ENCODE measurements at regions not wholly inside any gene's neighbourhood (a gene's known extent, or its start where the extent isn't known, plus 50 kb on each side); places are given as distances from the start of the nearest gene placed in this dataset.

GRCh38 chr14:97894552-97894951 lies 1097.4 kb downstream of the VRK1 start:
- TF ChIP-seq CTCF (IDR thresholded peaks at IDR 0.05) (no peak), POLR2AphosphoS5 (IDR thresholded peaks at IDR 0.05) (no peak), POLR2A (IDR thresholded peaks at IDR 0.05) (no peak)
- no peak overlapping the region for H3K27ac ChIP-seq
- H3K36me3 ChIP-seq: no peaks in the 10 kb centered on the region
- H3K27me3 ChIP-seq (replicated peaks; ENCODE audit: insufficient read depth): no peaks in the 10 kb centered on the region
- WGBS: 96% methylated on average over 4 of the region's 4 CpGs
- no peak for DNase-seq (ENCODE audit: low spot score)
- H3K4me1 ChIP-seq (replicated peaks): no peaks in the 10 kb centered on the region
- intact Hi-C loops (cut with DNase I): no loop called here
- no peaks in the 10 kb centered on the region for H3K9me3 ChIP-seq
- no peak overlapping the region for H3K4me3 ChIP-seq

GRCh38 chr14:97900196-97900854 lies 1103.1 kb downstream of the VRK1 start:
- DNase-seq (ENCODE audit: low spot score): no peak
- intact Hi-C loops (cut with DNase I): no loop called here
- Histone ChIP-seq H3K4me3 (no peak overlapping the region), H3K36me3 (no peaks in the 10 kb centered on the region), H3K27ac (no peak overlapping the region), H3K4me1 (replicated peaks) (no peaks in the 10 kb centered on the region), H3K9me3 (no peaks in the 10 kb centered on the region), H3K27me3 (replicated peaks; ENCODE audit: insufficient read depth) (no peaks in the 10 kb centered on the region)
- TF ChIP-seq POLR2A (IDR thresholded peaks at IDR 0.05) (no peak), POLR2AphosphoS5 (IDR thresholded peaks at IDR 0.05) (no peak), CTCF (IDR thresholded peaks at IDR 0.05) (no peak)
- whole genome bisulfite sequencing: 31% methylated on average over 6 of the region's 6 CpGs

GRCh38 chr14:97902630-97903029 lies 1105.4 kb downstream of the VRK1 start:
- H3K27me3 ChIP-seq (replicated peaks; ENCODE audit: insufficient read depth): no peaks in the 10 kb centered on the region
- 93% methylated on average over 1 of the region's 1 CpG for WGBS
- no peak overlapping the region for H3K27ac ChIP-seq
- TF ChIP-seq CTCF (IDR thresholded peaks at IDR 0.05): no peak
- TF ChIP-seq POLR2A (IDR thresholded peaks at IDR 0.05): no peak
- TF ChIP-seq POLR2AphosphoS5 (IDR thresholded peaks at IDR 0.05): no peak
- no peaks in the 10 kb centered on the region for H3K36me3 ChIP-seq
- H3K4me1 ChIP-seq (replicated peaks): no peaks in the 10 kb centered on the region
- no peaks in the 10 kb centered on the region for H3K9me3 ChIP-seq
- no peak overlapping the region for H3K4me3 ChIP-seq
- intact Hi-C loops (cut with DNase I): no loop called here
- DNase-seq (ENCODE audit: low spot score): no peak

- intact Hi-C loops (cut with DNase I): no loop called here
- no peak overlapping the region for H3K27ac ChIP-seq
- TF ChIP-seq POLR2AphosphoS5 (IDR thresholded peaks at IDR 0.05): no peak
- no peak for TF ChIP-seq POLR2A (IDR thresholded peaks at IDR 0.05)
- no peak for TF ChIP-seq CTCF (IDR thresholded peaks at IDR 0.05)
- WGBS: 40% methylated on average over 3 of the region's 3 CpGs
- no peak overlapping the region for H3K4me3 ChIP-seq
- no peaks in the 10 kb centered on the region for H3K27me3 ChIP-seq (replicated peaks; ENCODE audit: insufficient read depth)
- no peak for DNase-seq (ENCODE audit: low spot score)
- no peaks in the 10 kb centered on the region for H3K9me3 ChIP-seq
- H3K36me3 ChIP-seq: no peaks in the 10 kb centered on the region
- H3K4me1 ChIP-seq (replicated peaks): no peaks in the 10 kb centered on the region
Observed at GRCh38 chr14:97903821-97904220, 1106.6 kb downstream of the VRK1 start.

GRCh38 chr14:97912217-97912616 lies 1115.0 kb downstream of the VRK1 start:
- no peaks in the 10 kb centered on the region for H3K27me3 ChIP-seq (replicated peaks; ENCODE audit: insufficient read depth)
- DNase-seq (ENCODE audit: low spot score): no peak
- no peaks in the 10 kb centered on the region for H3K36me3 ChIP-seq
- TF ChIP-seq POLR2A (IDR thresholded peaks at IDR 0.05) (no peak), POLR2AphosphoS5 (IDR thresholded peaks at IDR 0.05) (no peak), CTCF (IDR thresholded peaks at IDR 0.05) (no peak)
- WGBS: 39% methylated on average over 6 of the region's 6 CpGs
- H3K9me3 ChIP-seq: no peaks in the 10 kb centered on the region
- no peak overlapping the region for H3K4me3 ChIP-seq
- intact Hi-C loops (cut with DNase I): no loop called here
- H3K4me1 ChIP-seq (replicated peaks): no peaks in the 10 kb centered on the region
- H3K27ac ChIP-seq: no peak overlapping the region

Measured in prostate gland (tissue), 2 donors.